ENCODE measurements at regions not wholly inside any gene's neighbourhood (a gene's known extent, or its start where the extent isn't known, plus 50 kb on each side); places are given as distances from the start of the nearest gene placed in this dataset.

DNA sequence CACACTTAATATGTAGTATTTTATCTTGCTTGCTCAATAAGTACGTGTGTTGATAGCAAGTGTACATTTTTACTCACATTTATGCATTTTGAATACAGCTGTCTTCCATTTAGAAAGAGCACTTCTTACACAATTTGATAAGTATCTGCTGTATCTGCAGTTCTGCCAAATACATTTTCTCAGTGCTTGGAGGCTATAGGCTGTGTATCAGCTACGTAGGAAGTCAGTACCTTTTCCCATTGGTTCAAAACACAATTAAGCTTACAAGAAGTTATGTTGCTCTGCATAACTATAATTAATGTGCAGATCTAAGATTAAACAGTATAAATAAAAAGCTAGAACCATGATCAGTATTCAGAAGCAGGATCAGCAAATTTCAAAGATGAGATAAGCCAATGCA is 503.6 kb upstream of the SMIM21 start:
- Mint-ChIP-seq H3K4me3 (no peak overlapping the region), H3K9me3 (no peaks in the 10 kb centered on the region)

GRCh38 chr18:75928706-75929105 is 501.2 kb upstream of the SMIM21 start:
- TF ChIP-seq CTCF (conservative IDR thresholded peaks at IDR 0.05): no peak

More for the DNA sequence above, 503.6 kb upstream of the SMIM21 start:
- H3K4me1 Mint-ChIP-seq: no peaks in the 10 kb centered on the region
- Histone ChIP-seq H3K4me1 (ENCODE audit: control insufficient read depth, insufficient read depth, low read length) (peaks cover 4% of the 10 kb centered on the region), H3K27me3 (ENCODE audit: control insufficient read depth, insufficient read depth, low read length, poor library complexity, severe bottlenecking) (no peaks in the 10 kb centered on the region), H3K4me3 (ENCODE audit: low read length) (no peak overlapping the region), H3K9me3 (ENCODE audit: control insufficient read depth, low read length) (no peaks in the 10 kb centered on the region), H3K9ac (ENCODE audit: extremely low read depth, low read length, poor library complexity, severe bottlenecking) (no peak overlapping the region), H3K27ac (ENCODE audit: low read depth, low read length) (no peak overlapping the region), H3K36me3 (ENCODE audit: control insufficient read depth, insufficient read depth, low read length) (no peaks in the 10 kb centered on the region)
- TF ChIP-seq CTCF (conservative IDR thresholded peaks at IDR 0.05): no peak
- 81% methylated on average over 2 of the region's 2 CpGs; no CpG with 5 or more reads in 1 of the 2 experiments for WGBS, 2 experiments (ENCODE audit: insufficient coverage in 1 of 2, insufficient read length in 1 of 2)
- H3K36me3 Mint-ChIP-seq (ENCODE audit: low read depth): no peaks in the 10 kb centered on the region
- H3K27ac Mint-ChIP-seq: no peak overlapping the region
- no peak for DNase-seq
- no peaks in the 10 kb centered on the region for H3K27me3 Mint-ChIP-seq (ENCODE audit: insufficient read depth)

DNA sequence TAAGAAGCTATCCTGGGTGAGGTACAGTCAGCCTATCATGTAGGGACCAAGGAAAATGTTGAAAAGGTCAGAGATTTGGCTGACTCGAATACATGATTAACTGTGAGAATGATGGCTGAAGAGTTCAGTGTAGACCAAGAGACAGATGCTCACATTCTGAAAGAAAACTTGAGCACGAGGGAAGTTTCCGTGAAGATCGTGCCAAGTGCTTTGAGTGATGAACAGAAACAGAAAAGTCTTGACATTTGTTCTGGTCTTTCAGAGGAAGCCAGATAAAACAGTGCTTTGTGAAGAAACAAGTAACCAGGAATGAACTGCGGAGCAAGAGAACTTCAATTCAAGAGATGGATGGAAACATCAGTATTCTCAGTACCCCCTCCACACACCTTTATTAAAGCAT is 500.3 kb upstream of the SMIM21 start:
- Histone ChIP-seq H3K9me3 (ENCODE audit: control insufficient read depth, low read length) (no peaks in the 10 kb centered on the region), H3K4me1 (ENCODE audit: control insufficient read depth, insufficient read depth, low read length) (no peaks in the 10 kb centered on the region), H3K4me3 (ENCODE audit: low read length) (no peak overlapping the region), H3K36me3 (ENCODE audit: control insufficient read depth, insufficient read depth, low read length) (no peaks in the 10 kb centered on the region), H3K27ac (ENCODE audit: low read depth, low read length) (no peak overlapping the region), H3K27me3 (ENCODE audit: control insufficient read depth, insufficient read depth, low read length, poor library complexity, severe bottlenecking) (no peaks in the 10 kb centered on the region), H3K9ac (ENCODE audit: extremely low read depth, low read length, poor library complexity, severe bottlenecking) (no peak overlapping the region)
- Mint-ChIP-seq H3K36me3 (ENCODE audit: low read depth) (no peaks in the 10 kb centered on the region), H3K27ac (no peak overlapping the region), H3K4me1 (peaks cover 5% of the 10 kb centered on the region), H3K27me3 (ENCODE audit: insufficient read depth) (no peaks in the 10 kb centered on the region), H3K9me3 (no peaks in the 10 kb centered on the region), H3K4me3 (no peak overlapping the region)
- no peak for DNase-seq
- TF ChIP-seq CTCF (conservative IDR thresholded peaks at IDR 0.05): no peak
- WGBS, 2 experiments (ENCODE audit: insufficient coverage in 1 of 2, insufficient read length in 1 of 2): 94 to 96% methylated on average over 5 of the region's 5 CpGs

More at GRCh38 chr18:75928706-75929105, 501.2 kb upstream of the SMIM21 start:
- no peaks in the 10 kb centered on the region for H3K4me1 ChIP-seq (ENCODE audit: control insufficient read depth, insufficient read depth, low read length)
- Mint-ChIP-seq H3K36me3 (ENCODE audit: low read depth) (no peaks in the 10 kb centered on the region), H3K4me1 (no peaks in the 10 kb centered on the region), H3K9me3 (no peaks in the 10 kb centered on the region), H3K27me3 (ENCODE audit: insufficient read depth) (no peaks in the 10 kb centered on the region), H3K4me3 (no peak overlapping the region), H3K27ac (no peak overlapping the region)
- no peaks in the 10 kb centered on the region for H3K9me3 ChIP-seq (ENCODE audit: control insufficient read depth, low read length)
- H3K9ac ChIP-seq (ENCODE audit: extremely low read depth, low read length, poor library complexity, severe bottlenecking): no peak overlapping the region
- H3K4me3 ChIP-seq (ENCODE audit: low read length): no peak overlapping the region
- no peak overlapping the region for H3K27ac ChIP-seq (ENCODE audit: low read depth, low read length)
- 61% methylated on average over 2 of the region's 2 CpGs; no CpG with 5 or more reads in 1 of the 2 experiments for WGBS, 2 experiments (ENCODE audit: insufficient coverage in 1 of 2, insufficient read length in 1 of 2)
- no peaks in the 10 kb centered on the region for H3K36me3 ChIP-seq (ENCODE audit: control insufficient read depth, insufficient read depth, low read length)
- no peaks in the 10 kb centered on the region for H3K27me3 ChIP-seq (ENCODE audit: control insufficient read depth, insufficient read depth, low read length, poor library complexity, severe bottlenecking)
- DNase-seq: no peak

Data from endodermal cell (in vitro differentiated cells).